ENCODE measurements at regions not wholly inside any gene's neighbourhood (a gene's known extent, or its start where the extent isn't known, plus 50 kb on each side); places are given as distances from the start of the nearest gene placed in this dataset.
"Not testable (repeated sequence)": the region's sequence is repeated elsewhere in the genome, so short reads cannot be mapped to it uniquely, and the experiment has no call there.

DNA sequence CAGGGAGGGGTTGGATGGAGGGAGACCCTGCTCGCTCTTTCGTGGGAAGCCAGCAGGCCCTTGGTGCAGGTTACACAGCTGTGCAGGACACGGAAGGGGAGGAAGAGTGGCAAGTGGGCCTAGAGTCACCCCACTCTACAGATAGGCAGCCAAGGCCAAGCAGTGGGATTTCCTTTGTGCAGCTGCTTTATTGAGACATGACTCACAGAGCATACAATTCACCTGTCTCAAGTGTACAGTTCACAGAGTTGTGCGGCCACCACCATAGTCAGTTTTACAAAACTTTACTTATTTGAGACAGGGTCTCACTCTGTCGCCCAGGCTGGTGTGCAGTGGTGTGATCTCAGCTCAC, 91.2 kb upstream of the CIBAR2 start:
- no peak for DNase-seq

GRCh38 chr16:85204242-85205010, 92.2 kb upstream of the CIBAR2 start:
- no peak for DNase-seq

GRCh38 chr16:85205257-85205656, 93.0 kb upstream of the CIBAR2 start:
- not testable (repeated sequence) for DNase-seq

DNA sequence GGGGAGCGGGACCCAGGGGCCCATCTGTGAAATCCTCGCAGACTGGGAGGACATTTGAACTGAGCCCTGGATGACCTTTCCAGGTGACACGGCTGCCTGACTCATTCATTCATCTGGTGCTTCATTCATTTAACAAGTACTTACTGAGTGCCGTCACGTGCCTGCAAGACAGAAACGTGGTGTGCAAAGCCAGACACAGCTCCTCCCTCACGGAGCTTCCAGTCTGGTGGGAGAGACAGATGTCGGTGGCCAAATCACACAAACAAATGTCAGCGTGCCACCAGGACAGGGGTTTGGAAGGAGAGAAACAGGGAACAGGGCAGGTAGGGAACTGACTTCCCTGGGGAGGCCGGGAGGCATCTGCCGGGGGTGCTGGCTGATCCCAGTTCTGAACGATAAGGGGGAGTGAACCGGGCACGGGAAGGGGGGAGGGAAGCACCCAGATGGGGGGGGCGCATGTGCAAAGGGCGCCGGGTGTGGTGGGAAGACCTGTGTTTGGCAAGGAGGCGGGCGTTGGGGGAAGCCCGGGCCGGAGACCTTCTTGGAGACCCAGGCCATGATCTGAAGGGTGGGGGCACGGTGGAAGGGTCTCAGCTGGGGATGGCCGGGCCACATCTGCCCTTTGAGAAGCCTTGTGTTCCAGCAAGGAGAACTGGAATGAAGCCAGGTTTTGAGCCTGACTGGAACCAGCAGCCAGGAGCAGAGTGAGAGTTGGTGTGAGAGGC, 93.6 kb upstream of the CIBAR2 start:
- DNase-seq: no peak

DNA sequence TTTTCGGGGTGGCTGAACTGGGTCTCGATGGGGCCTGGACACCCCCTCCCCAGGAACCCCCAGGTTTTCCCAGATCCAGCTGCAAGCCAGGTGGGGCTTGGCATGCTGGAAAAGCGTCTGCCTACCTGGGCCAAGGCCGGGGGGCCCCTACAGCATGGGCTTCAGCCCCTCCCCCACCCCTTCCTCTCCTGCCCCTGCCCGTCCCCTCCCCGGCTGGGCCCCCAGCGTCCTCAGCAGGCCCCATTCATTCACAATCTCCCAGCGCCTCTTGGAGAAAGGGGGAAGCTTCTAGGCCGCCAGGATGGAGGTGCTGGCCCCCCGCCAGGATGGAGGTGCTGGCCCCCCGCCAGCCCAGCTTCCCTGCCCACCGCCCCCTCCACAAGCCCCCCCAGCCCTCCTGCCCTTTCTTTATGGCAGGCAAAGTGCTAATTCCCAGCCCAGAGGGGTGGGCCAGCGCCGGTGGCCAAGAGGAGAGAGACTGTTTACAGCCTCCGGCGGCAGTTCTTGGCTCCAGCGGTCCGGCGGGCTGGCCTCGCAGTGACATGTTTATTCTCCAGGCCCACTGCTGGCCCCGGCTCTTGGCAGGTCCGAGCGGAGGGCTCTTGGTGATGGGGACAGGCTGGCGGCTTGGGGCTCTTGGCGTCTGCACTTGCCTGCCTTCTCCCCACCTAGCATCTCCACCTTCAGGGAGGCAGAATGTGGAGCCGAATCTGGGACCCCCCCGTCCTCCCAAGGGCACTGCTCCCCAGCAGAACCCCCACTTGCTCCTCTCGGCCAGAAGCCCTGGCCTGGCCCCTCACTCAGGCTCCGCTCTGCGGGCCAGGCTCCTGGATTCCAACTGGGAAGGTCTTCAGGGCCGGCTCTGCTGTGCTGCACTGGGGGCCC, 94.4 kb upstream of the CIBAR2 start:
- DNase-seq: no peak

DNA sequence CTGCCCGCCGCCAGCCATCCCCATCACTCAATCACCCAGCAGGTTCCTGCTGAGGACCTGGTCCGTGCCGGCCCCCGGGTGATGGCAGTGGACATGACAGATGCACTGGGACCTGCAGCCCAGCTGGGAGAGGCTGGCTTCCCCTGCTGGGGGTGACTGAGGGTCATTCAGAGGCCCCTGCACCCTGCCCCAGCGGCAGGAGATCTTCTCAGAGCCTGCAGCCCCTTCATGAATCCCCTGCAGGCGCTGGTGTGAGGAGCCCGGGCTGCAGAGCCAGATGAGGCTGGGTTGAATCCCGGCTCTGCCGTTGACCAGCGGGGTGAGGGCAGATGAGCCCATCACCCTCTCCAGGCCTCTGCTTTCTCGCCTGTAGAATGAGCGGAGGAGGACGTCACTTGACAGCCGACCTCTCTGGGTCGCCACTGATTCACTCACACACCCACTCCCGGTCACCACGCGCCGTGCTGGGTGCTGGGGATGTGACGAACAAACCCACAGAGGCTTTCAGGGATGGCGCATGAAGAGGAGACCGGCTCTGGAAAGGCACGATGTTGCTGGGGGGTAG, 95.2 kb upstream of the CIBAR2 start:
- no peak for DNase-seq

GRCh38 chr16:85208181-85208580, 95.9 kb upstream of the CIBAR2 start:
- no peak for DNase-seq

- DNase-seq: no peak
Measured at GRCh38 chr16:85208643-85209520, 96.6 kb upstream of the CIBAR2 start.

DNA sequence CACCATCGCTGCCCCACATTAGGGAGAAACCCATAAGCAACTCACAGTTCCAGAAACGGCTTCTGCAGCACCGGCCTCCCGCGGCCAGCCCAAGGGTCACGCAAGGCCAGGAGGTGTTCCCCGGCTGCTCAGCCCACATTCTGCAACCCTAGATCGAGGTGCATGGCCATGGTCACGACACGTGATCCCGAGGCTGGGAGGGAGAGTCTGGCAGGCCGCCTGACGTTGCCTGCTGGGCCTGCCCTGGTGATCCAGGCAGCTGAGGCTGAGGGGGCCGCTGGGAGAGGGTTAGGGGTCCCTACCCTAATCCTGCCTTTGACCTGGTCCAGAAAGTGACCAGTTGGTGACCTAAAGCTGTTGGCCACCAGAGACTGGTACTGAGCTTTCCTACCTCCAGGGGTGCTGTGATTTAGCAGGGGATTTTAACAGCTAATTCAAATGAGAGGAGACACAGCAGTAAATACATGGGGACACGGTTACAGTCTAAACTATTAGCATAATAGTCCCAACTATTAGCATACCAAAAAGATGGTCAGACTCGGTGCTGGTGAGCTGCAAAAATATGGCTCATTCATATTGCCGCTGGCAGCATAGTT, 97.4 kb upstream of the CIBAR2 start:
- DNase-seq: no peak

DNA sequence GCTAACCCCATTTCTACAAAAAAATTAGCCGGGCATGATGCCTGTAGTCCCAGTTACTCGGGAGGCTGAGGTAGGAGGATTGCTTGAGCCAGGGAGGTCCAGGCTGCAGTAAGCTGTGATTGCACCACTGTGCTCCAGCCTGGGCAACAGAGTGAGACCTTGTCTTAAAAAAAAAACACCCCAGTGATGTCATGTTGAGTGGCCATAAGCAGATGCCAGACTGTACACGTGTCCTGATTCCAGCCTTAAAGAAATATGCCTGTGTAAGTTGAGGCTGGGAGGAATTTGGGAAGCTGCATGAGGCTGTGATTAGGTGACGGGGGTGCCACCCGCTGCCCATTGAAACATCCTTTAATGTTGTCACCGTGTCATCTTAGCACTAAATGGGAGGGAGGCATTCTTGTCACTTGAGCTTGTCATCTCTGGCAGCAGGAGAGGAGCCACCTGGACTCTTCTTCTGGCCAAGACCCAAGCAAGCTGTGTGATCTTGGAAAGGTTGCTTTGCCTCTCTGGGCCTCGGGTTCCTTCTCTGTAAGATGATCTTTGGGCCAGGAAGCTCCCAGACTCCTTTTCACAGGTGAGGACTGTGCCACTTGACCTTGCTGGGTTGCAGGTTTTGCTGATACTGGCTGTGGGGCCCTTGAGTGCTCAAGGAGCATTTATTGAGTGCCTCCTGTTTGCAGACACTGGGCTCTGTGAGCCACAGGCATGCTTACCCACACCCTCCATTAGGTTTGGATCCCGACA, 98.3 kb upstream of the CIBAR2 start:
- no peak for DNase-seq

DNA sequence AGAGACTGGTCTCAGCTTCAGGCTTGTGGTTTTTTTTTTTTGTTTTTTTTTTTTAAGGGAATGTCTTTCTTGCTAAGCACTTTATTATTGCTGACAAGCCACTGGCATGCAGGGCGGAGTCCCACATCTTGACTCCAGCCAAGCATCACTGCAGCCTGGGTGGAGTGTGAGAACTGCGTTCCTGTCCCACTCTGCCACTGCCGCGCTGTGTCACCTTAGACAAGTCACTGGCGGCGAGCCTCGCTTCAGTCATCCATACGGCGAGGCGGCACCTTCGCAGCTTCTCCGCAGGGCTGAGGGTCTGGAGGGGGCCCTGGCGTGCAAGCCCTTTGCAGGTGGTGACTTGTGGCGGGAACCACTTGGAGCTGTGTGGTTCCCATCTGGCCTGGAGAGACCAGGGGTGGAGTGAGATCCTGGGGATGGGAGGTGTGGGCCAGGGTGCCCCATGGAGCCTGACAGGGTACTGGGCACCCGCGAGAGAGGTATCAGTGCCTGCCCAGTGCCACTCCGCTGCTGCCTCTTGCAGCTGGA, 99.1 kb upstream of the CIBAR2 start:
- no peak for DNase-seq

GRCh38 chr16:85213926-85214675, 101.8 kb upstream of the CIBAR2 start:
- DNase-seq: no peak

- DNase-seq: no peak
Measured at GRCh38 chr16:85215478-85216118, 103.3 kb upstream of the CIBAR2 start.

- DNase-seq: no peak
Measured at GRCh38 chr16:85216522-85217375, 104.5 kb upstream of the CIBAR2 start.

GRCh38 chr16:85220125-85220839, 108.0 kb upstream of the CIBAR2 start:
- DNase-seq: no peak

DNA sequence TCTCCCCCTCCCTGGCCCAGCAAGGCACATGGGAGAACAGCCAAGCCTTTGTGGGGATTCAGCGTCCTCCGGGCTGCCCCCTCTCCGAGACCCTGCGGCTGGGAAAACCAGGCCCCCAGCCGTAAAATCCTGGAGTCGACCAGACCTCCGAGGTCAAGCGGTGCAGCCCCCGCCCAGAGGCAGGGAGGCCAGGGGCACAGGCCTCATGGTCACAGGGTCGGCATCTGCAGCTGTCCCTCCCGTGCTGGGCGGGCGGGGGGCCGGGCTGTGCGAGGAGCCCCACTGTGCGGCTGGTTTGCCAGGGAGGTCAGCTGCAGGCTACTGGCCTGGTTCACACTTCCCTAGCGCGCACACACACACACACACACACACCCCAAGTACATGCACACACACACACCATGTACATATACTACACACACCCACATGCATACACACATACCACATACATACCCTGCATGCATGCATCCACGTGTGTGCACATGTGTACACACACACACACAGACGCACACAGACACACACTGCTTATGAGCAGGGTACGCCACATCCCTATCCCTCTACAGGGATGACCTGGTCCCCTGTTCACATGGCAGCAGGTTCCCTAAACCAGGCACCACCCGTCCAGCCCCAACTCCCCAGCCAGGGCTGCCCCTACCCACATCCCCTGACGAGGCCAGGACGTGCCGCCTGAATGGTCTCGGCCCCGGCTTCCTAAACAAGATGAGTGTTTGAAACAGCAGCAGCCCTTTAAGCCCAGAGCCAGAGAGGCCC, 108.9 kb upstream of the CIBAR2 start:
- DNase-seq: no peak

DNA sequence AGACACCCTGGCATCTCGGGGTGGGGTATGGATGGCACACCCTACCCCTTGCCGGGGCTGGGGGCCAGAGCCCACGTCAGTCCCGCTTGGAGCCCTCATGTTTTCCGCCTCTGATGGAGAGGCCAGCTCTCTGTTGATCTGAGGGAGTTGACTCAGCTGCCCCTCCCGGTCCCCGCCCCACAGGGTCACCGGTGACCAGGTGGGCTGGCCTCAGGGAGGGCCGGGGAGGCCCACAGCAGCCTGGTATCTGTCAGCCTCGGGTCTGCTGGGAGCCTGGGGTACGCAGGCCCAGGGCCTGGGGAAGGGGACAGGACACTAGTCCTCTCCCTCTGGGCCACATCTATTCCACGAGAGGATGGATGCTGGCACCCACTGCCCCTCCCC, 109.5 kb upstream of the CIBAR2 start:
- no peak for DNase-seq

All from stimulated activated CD4-positive, alpha-beta T cell treated with anti-CD3 and anti-CD28 coated beads, Interleukin-1b, Interleukin-23, amount 100 ng/mL, for 48 hours (primary cell).